Stimulated activated naive CD8-positive, alpha-beta T cell treated with anti-CD3 and anti-CD28 coated beads, Interleukin-15, Interleukin-2, amounts not matched to agents 100 ng/mL and 50 ng/mL, for 24 hours (primary cell): ENCODE measurements at regions not wholly inside any gene's neighbourhood (a gene's known extent, or its start where the extent isn't known, plus 50 kb on each side); places are given as distances from the start of the nearest gene placed in this dataset.
"Not testable (repeated sequence)": the region's sequence is repeated elsewhere in the genome, so short reads cannot be mapped to it uniquely, and the experiment has no call there.

Source experiments
- H3K27ac Mint-ChIP-seq: one replicate; pipeline ENCODE4 v1.8.0; 2021; ENCODE audit warnings: mild to moderate bottlenecking, mixed read lengths
- H3K27me3 Mint-ChIP-seq: one replicate; pipeline ENCODE4 v1.8.0; 2021; ENCODE audit warnings: mixed read lengths
- H3K36me3 Mint-ChIP-seq: one replicate; pipeline ENCODE4 v1.8.0; 2021; ENCODE audit warnings: low read depth, mixed read lengths
- H3K4me1 Mint-ChIP-seq: one replicate; pipeline ENCODE4 v1.8.0; 2021; ENCODE audit warnings: low read depth, mixed read lengths
- H3K4me3 Mint-ChIP-seq: one replicate; pipeline ENCODE4 v1.8.0; 2021; ENCODE audit warnings: mild to moderate bottlenecking, mixed read lengths
- H3K9me3 Mint-ChIP-seq: one replicate; pipeline ENCODE4 v1.8.0; 2021; ENCODE audit warnings: mixed read lengths

GRCh38 chr13:90630716-90631115, 716.8 kb upstream of the MIR17HG start:
- no peaks in the 10 kb centered on the region for H3K9me3 Mint-ChIP-seq
- H3K4me3 Mint-ChIP-seq = no peak overlapping the region
- H3K36me3 Mint-ChIP-seq = no peaks in the 10 kb centered on the region
- H3K4me1 Mint-ChIP-seq = no peaks in the 10 kb centered on the region
- no peak overlapping the region for H3K27ac Mint-ChIP-seq
- no peaks in the 10 kb centered on the region for H3K27me3 Mint-ChIP-seq

DNA sequence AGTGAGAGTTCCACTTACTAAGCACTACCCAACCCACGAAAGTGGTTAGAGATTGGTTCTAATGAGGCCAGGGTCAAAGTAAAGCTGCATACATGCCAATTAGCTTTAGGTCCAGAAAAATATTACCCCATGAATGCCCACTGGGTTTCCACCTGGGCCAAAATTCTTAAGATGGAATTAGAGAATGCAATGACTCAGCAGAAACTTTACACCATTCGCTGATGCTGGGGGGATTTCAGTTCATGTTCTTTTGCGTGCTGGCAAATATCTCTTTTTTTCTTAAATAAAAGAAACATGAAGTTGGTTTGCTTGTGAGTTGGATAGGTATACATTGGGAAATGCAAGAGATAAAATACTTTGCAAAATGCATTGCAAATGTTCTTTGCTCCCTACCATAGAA, 715.3 kb upstream of the MIR17HG start:
- H3K9me3 Mint-ChIP-seq = peaks cover 3% of the 10 kb centered on the region
- H3K36me3 Mint-ChIP-seq = no peaks in the 10 kb centered on the region
- H3K27ac Mint-ChIP-seq = no peak overlapping the region
- no peaks in the 10 kb centered on the region for H3K4me1 Mint-ChIP-seq
- H3K27me3 Mint-ChIP-seq = no peaks in the 10 kb centered on the region
- H3K4me3 Mint-ChIP-seq = no peak overlapping the region

- Mint-ChIP-seq H3K9me3 (peaks cover 7% of the 10 kb centered on the region), H3K36me3 (no peaks in the 10 kb centered on the region), H3K27me3 (no peaks in the 10 kb centered on the region), H3K4me1 (no peaks in the 10 kb centered on the region), H3K27ac (no peak overlapping the region), H3K4me3 (no peak overlapping the region)
Measured at GRCh38 chr13:90633849-90634248, 713.6 kb upstream of the MIR17HG start.

DNA sequence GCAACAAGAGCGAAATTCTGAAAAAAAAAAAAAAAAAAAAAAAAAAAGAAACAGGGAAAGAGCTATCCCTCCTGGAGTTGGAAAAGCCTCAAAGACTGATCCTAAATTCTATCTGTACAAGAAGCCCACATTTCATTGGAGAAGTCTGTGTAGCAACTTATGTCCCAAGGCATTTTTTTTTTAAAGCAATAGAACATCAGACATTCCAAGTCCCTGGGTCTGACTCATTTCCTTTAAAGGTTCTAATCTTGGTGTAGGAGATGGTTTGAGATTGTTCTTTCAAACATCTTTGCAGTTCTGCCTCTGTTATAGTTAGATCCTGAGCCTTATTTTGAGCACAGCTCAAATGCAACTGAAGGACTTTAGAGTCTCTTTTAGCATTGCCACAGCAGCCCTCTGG, 706.5 kb upstream of the MIR17HG start:
- H3K27me3 Mint-ChIP-seq = no peaks in the 10 kb centered on the region
- no peaks in the 10 kb centered on the region for H3K4me1 Mint-ChIP-seq
- H3K27ac Mint-ChIP-seq = no peak overlapping the region
- H3K36me3 Mint-ChIP-seq = no peaks in the 10 kb centered on the region
- H3K9me3 Mint-ChIP-seq = peaks cover 24% of the 10 kb centered on the region
- H3K4me3 Mint-ChIP-seq = no peak overlapping the region

- Mint-ChIP-seq H3K4me3 (no peak overlapping the region), H3K27ac (no peak overlapping the region), H3K9me3 (peaks cover 21% of the 10 kb centered on the region), H3K4me1 (no peaks in the 10 kb centered on the region), H3K27me3 (no peaks in the 10 kb centered on the region), H3K36me3 (no peaks in the 10 kb centered on the region)
Measured at GRCh38 chr13:90641884-90642283, 705.6 kb upstream of the MIR17HG start.

DNA sequence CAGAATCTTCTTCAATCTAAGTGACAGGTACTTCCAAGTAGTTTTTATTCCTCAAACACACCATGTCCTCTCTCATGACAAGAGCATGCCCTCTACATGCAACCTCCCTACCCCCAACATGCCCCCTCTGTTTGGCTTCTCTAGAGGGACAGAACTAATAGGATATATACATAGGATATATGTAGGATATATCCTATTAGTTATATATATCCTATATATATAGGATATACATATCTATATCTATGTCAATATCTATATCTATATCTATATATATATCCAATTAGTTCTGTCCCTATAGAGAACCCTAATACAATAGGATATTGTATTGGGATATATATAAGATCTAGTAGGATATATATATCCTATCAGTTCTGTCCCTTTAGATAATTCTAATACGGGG, 701.9 kb upstream of the MIR17HG start:
- H3K4me1 Mint-ChIP-seq = no peaks in the 10 kb centered on the region
- no peak overlapping the region for H3K27ac Mint-ChIP-seq
- H3K27me3 Mint-ChIP-seq = no peaks in the 10 kb centered on the region
- no peak overlapping the region for H3K4me3 Mint-ChIP-seq
- H3K9me3 Mint-ChIP-seq = peaks cover 17% of the 10 kb centered on the region
- no peaks in the 10 kb centered on the region for H3K36me3 Mint-ChIP-seq

GRCh38 chr13:90648497-90648896, 699.0 kb upstream of the MIR17HG start:
- Mint-ChIP-seq H3K36me3 (no peaks in the 10 kb centered on the region), H3K27me3 (no peaks in the 10 kb centered on the region), H3K27ac (no peak overlapping the region), H3K4me3 (no peak overlapping the region), H3K4me1 (no peaks in the 10 kb centered on the region), H3K9me3 (peaks cover 31% of the 10 kb centered on the region)

DNA sequence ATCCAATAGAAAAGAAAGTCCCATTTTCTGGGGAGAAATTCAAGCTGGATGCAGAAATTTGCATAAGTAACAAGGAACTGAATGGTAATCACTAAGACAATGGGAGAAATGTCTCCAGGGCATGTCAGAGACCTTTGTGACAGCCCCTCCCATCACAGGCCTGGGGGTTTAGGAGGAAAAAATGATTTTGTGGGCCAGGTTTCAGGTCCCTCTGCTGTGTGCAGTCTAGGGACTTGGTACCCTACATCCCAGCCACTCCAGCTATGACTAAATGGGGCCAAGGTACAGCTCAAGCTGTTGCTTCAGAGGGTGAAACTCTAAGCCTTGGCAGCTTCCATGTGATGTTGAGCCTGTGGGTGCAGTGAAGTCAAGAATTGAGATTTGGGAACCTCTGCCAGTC, 695.5 kb upstream of the MIR17HG start:
- Mint-ChIP-seq H3K4me3 (no peak overlapping the region), H3K4me1 (no peaks in the 10 kb centered on the region)

GRCh38 chr13:90654970-90655369, 692.5 kb upstream of the MIR17HG start:
- no peaks in the 10 kb centered on the region for H3K36me3 Mint-ChIP-seq
- H3K4me3 Mint-ChIP-seq = no peak overlapping the region
- H3K9me3 Mint-ChIP-seq = peaks cover 19% of the 10 kb centered on the region
- no peaks in the 10 kb centered on the region for H3K4me1 Mint-ChIP-seq
- H3K27ac Mint-ChIP-seq = no peak overlapping the region
- no peaks in the 10 kb centered on the region for H3K27me3 Mint-ChIP-seq

More for the DNA sequence above, 695.5 kb upstream of the MIR17HG start:
- peaks cover 19% of the 10 kb centered on the region for H3K9me3 Mint-ChIP-seq
- no peaks in the 10 kb centered on the region for H3K27me3 Mint-ChIP-seq
- H3K36me3 Mint-ChIP-seq = no peaks in the 10 kb centered on the region
- no peak overlapping the region for H3K27ac Mint-ChIP-seq

- H3K4me1 Mint-ChIP-seq, H3K9me3 Mint-ChIP-seq, H3K4me3 Mint-ChIP-seq, H3K36me3 Mint-ChIP-seq, H3K27ac Mint-ChIP-seq, H3K27me3 Mint-ChIP-seq: not testable (repeated sequence)
Measured at GRCh38 chr13:90664200-90664599, 683.3 kb upstream of the MIR17HG start.

DNA sequence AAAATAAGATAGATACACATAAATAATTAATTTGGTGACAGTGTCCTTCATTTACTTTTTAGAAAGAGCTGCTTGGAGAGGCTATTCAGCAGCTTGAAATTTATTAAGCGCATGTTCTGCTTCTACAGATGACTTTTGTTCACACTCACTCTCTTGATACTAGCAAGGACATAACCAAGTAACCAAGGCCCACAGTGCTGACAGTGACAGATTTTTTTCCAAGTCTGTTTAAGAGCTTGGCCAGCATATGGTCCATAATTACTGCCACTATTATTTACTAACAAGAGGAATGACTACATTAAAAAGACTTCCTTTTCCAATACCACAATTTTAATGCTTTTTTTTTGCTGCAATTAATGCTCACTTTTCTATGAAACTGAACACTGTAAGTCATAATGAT, 673.7 kb upstream of the MIR17HG start:
- no peaks in the 10 kb centered on the region for H3K9me3 Mint-ChIP-seq
- no peak overlapping the region for H3K4me3 Mint-ChIP-seq
- H3K27ac Mint-ChIP-seq = no peak overlapping the region
- H3K36me3 Mint-ChIP-seq = no peaks in the 10 kb centered on the region
- H3K4me1 Mint-ChIP-seq = no peaks in the 10 kb centered on the region
- H3K27me3 Mint-ChIP-seq = no peaks in the 10 kb centered on the region

DNA sequence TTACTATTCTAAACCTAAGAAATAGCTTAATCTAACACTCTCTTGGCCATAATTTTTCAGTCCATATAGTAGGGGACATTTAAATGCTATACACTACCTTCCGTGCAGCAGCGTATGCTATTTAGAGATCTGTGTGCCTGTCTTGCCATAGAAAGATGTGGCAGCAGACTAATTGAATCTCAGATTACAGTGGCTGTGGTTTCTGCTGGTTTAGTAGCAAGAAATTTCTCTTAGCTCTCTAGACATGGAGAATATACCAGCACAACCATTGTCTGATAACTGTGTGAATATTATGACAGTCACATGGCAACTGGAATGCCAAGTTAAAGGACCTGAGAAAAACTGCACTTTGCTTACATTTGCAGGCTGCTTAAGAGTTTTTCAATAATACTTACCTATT, 672.4 kb upstream of the MIR17HG start:
- Mint-ChIP-seq H3K4me1 (no peaks in the 10 kb centered on the region), H3K9me3 (no peaks in the 10 kb centered on the region), H3K4me3 (no peak overlapping the region)

GRCh38 chr13:90680826-90681225, 666.7 kb upstream of the MIR17HG start:
- no peaks in the 10 kb centered on the region for H3K4me1 Mint-ChIP-seq
- H3K27ac Mint-ChIP-seq = no peak overlapping the region

More for the DNA sequence above, 672.4 kb upstream of the MIR17HG start:
- Mint-ChIP-seq H3K36me3 (no peaks in the 10 kb centered on the region), H3K27me3 (no peaks in the 10 kb centered on the region), H3K27ac (no peak overlapping the region)

DNA sequence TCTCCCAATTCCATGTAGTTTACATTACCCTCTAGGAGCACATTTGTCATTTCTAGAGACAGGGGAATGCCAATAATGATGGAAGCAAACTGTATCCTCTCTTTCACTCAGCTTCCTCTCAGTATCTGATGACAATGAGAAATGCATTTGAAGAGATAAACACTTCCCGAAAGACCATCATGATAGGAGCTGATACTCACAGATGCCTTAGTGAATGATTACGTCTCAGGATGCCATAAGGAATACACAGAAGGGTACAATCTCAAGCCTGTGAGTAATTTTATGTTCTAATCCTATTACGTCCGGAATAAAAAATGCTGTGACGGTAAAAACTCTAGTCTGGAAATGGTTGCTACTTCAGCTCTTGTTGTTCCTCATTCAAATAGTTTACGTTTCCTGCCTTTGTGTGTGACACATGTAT, 663.8 kb upstream of the MIR17HG start:
- no peaks in the 10 kb centered on the region for H3K27me3 Mint-ChIP-seq
- H3K9me3 Mint-ChIP-seq = no peaks in the 10 kb centered on the region
- H3K4me3 Mint-ChIP-seq = no peak overlapping the region
- no peaks in the 10 kb centered on the region for H3K4me1 Mint-ChIP-seq
- H3K36me3 Mint-ChIP-seq = no peaks in the 10 kb centered on the region
- H3K27ac Mint-ChIP-seq = no peak overlapping the region

More at GRCh38 chr13:90680826-90681225, 666.7 kb upstream of the MIR17HG start:
- H3K4me3 Mint-ChIP-seq = no peak overlapping the region
- H3K36me3 Mint-ChIP-seq = no peaks in the 10 kb centered on the region
- no peaks in the 10 kb centered on the region for H3K9me3 Mint-ChIP-seq
- H3K27me3 Mint-ChIP-seq = no peaks in the 10 kb centered on the region

DNA sequence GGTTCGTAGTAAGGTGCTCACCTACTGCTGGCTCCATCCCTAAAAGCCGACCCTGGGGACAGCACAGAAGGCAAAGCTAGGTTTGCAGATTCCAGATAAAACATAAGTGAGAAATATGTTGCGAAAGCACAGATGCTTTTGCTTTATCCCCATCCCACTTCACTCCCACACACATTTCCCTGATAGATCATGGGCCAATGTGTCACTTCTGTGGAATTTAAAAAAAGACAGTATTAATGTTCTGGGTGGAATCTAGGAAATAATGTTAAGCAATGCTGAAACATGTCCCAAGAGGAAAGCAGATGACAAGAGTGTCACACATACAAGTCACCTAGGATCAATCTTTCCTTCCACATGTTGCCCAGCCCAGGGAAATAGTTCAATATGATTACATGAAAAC, 661.0 kb upstream of the MIR17HG start:
- Mint-ChIP-seq H3K36me3 (no peaks in the 10 kb centered on the region), H3K27ac (no peak overlapping the region), H3K27me3 (no peaks in the 10 kb centered on the region), H3K4me1 (no peaks in the 10 kb centered on the region), H3K9me3 (no peaks in the 10 kb centered on the region), H3K4me3 (no peak overlapping the region)

GRCh38 chr13:90689111-90689510, 658.4 kb upstream of the MIR17HG start:
- H3K9me3 Mint-ChIP-seq = no peaks in the 10 kb centered on the region
- H3K4me1 Mint-ChIP-seq = no peaks in the 10 kb centered on the region
- H3K36me3 Mint-ChIP-seq = no peaks in the 10 kb centered on the region
- no peak overlapping the region for H3K4me3 Mint-ChIP-seq
- H3K27ac Mint-ChIP-seq = no peak overlapping the region
- H3K27me3 Mint-ChIP-seq = no peaks in the 10 kb centered on the region
